GM13976 (cell line): ENCODE measurements at regions not wholly inside any gene's neighbourhood (a gene's known extent, or its start where the extent isn't known, plus 50 kb on each side); places are given as distances from the start of the nearest gene placed in this dataset.
A peak's percentile ranks its signal among the peaks of the same experiment; 100 is the strongest.

Experiments
- DNase-seq: peaks from one replicate; pipeline ENCODE4 v3.0.0; 2012; ENCODE audit warnings: low spot score
- in situ Hi-C: fragments of 300-500 bp; cut with MboI; formaldehyde crosslinking; loops from one replicate; pipeline ENCODE4 v1.12.0; 2022; ENCODE audit warnings: low sequenced_read_pairs, mixed read lengths, inconsistent platforms; ENCODE audit not compliant: unreplicated experiment
- TF ChIP-seq, protein P1 (sequence below): IDR thresholded peaks from 2 replicates; pipeline ENCODE4 v1.5.1; 2012; ENCODE audit warnings: borderline replicate concordance, mild to moderate bottlenecking; ENCODE audit not compliant: insufficient read depth; ENCODE audit errors: extremely low read depth, missing control alignments, control extremely low read depth

DNA sequence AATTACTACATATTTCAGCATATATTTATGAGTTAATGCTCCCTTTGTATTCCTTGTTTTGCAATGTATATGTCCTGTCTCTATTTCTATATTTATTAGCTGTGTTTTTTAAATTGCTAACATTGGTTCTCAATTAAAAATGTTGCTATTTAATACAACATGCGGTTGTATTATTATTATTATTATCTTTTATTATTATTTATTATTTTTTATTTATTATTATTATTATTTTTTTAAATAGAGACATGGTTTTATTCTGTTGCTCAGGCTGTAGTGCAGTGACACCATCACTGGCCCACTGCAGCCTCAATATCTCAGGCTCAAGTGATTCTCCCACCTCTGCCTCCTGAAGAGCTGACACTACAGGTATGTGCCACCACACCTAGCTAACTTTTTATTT lies 1005.9 kb upstream of the ADGRL3 start:
- in situ Hi-C loops = no loop called here

DNA sequence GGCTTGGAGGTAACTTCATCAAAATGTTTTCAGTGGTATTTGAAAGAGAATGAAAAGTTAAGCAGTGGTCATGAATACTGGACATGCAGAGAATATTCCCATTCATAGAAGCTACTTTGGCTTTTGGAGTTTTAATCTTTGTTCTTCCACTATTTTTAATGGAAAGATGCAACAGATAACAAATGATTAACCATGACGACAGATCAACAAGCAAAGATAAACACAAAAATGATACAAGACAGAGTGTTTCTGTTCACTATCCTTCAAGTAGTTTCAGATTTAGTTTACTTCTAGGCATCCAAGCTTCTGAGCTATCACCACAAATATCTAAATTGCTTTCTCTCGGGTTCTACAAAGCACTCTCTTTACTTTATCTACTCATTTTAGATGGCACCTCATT lies 1004.9 kb upstream of the ADGRL3 start:
- TF ChIP-seq, protein P1, sequence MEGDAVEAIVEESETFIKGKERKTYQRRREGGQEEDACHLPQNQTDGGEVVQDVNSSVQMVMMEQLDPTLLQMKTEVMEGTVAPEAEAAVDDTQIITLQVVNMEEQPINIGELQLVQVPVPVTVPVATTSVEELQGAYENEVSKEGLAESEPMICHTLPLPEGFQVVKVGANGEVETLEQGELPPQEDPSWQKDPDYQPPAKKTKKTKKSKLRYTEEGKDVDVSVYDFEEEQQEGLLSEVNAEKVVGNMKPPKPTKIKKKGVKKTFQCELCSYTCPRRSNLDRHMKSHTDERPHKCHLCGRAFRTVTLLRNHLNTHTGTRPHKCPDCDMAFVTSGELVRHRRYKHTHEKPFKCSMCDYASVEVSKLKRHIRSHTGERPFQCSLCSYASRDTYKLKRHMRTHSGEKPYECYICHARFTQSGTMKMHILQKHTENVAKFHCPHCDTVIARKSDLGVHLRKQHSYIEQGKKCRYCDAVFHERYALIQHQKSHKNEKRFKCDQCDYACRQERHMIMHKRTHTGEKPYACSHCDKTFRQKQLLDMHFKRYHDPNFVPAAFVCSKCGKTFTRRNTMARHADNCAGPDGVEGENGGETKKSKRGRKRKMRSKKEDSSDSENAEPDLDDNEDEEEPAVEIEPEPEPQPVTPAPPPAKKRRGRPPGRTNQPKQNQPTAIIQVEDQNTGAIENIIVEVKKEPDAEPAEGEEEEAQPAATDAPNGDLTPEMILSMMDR = no peak
- in situ Hi-C loops = no loop called here

More for the DNA sequence above, 1005.9 kb upstream of the ADGRL3 start:
- TF ChIP-seq, protein P1 = no peak
- DNase-seq = no peak

DNA sequence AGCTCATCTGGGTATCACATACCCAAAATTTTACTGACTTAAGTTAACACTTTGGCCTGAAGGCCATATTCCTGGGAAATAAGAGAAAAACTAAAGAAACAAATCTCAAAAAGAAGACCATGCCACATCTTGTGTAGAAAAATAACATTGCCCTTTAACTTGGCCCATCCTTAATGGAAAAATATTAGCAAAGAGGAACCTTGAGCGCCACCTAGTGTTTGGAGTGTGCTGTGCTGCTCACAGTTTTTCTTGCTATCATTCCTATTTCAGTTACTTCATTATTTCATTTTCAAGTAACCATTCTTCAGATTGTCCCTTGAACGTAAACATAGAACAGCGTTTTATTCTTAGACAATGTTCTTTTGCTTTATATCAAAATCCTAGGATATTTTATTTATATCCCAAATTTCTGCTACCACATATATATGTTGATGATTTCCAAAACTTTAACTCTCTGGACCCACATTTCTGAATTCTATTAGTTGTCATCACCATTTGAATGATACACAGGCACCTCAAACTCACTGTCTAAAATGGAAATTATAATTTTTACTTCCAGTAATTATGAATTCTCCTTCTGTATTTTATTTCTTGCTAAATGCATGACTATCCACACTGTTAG lies 999.0 kb upstream of the ADGRL3 start:
- peak; percentile 27 for DNase-seq
- TF ChIP-seq, protein P1 = peak; percentile 81
- in situ Hi-C loops = no loop called here

More for the DNA sequence above, 1004.9 kb upstream of the ADGRL3 start:
- DNase-seq = no peak

DNA sequence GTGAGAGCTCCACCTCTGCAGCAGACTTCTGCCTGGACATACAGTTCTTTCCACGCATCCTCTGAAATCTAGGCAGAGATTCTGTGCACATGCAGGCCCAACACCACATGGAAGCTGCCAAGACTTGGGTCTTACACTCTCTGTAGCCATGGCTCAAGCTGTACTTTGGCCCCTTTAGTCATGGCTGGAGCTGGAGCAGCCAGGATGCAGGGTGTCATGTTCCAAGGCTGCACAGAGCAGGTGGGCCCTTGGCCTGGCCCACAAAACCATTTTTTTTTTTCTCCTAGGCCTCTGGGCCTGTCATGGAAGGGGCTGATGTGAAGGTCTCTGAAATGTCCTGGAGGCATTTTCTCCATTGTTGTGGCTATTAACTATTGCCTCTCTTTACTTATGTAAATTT lies 990.5 kb upstream of the ADGRL3 start:
- DNase-seq = no peak
- in situ Hi-C loops = no loop called here
- TF ChIP-seq, protein P1 = no peak

DNA sequence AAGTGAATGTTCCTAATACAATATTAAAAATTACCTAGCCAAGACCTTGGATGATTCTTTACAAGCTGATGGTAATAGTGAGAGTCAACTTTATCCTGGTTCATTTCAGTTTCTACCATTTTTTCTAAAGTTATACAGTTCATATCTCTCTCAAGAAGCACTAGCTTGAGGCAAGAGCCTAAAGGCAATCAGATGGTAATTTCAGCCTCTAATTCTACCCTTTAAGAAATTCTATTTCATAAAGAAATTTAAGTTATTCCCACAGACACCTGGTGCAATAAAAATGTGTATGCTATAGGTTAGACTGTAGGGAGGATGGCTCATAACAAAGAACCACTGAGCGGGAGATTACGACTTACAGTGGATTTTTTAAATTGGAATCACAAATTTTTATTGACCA lies 984.2 kb upstream of the ADGRL3 start:
- no peak for DNase-seq
- in situ Hi-C loops = no loop called here
- TF ChIP-seq, protein P1 = no peak

DNA sequence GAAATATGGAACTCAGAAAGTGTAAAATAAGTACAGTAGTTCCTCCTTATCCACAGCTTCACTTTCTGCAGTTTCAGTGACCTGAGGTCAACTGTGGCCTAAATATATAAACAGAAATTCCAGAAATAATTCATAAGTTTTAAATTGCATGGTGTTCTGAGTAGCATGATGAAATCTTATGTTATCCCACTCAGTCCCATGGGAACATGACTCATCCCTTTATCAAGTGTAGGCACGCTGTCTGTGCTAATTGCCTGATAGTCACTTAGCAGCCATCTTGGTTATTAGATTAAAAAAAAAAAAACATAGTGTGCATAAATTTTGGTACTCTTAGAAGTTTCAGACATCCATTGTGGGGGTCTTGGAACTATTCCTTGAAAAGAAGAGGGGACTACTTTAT lies 983.4 kb upstream of the ADGRL3 start:
- TF ChIP-seq, protein P1 = no peak
- in situ Hi-C loops = no loop called here
- no peak for DNase-seq
